GM12878 (cell line): ENCODE measurements at regions not wholly inside any gene's neighbourhood (a gene's known extent, or its start where the extent isn't known, plus 50 kb on each side); places are given as distances from the start of the nearest gene placed in this dataset.
A peak's percentile ranks its signal among the peaks of the same experiment; 100 is the strongest.

Experiments used
- ATAC-seq: fragments of 200-7000 bp; cut with Tn5 transposase; 3 replicates; pipeline ENCODE4 v1.9.1; 2020; ENCODE audit warnings: mild to moderate bottlenecking, moderate library complexity
- BruUV-seq: library from RNA; stranded (reverse); fragments of 400-500 nt; replicated peaks from 2 replicates; lab custom pipeline; 2021; lab: Mats Ljungman, UMichigan
- CTCF ChIA-PET: fragments of 300-600 bp; sonication (Branson Sonifier 250); formaldehyde crosslinking; extraction: SDS; loops from one replicate; lab custom pipeline; 2021; ENCODE audit warnings: inconsistent platforms; lab: Yijun Ruan, JAX
- POLR2A ChIA-PET: fragments of 350-600 bp; formaldehyde crosslinking; extraction: SDS; loops from one replicate; lab custom pipeline; 2021; ENCODE audit warnings: inconsistent platforms; lab: Charles Lee
- RAD21 ChIA-PET: fragments of 300-600 bp; sonication (Branson Sonifier 250); formaldehyde crosslinking; loops from one replicate; lab custom pipeline; 2023; ENCODE audit warnings: antibody characterized with exemption; ENCODE audit not compliant: unreplicated experiment; lab: Charles Lee
- SMC1A ChIA-PET: fragments of 300-600 bp; sonication (Branson Sonifier 250); formaldehyde crosslinking; loops from one replicate; lab custom pipeline; 2023; ENCODE audit not compliant: unreplicated experiment, uncharacterized antibody; lab: Charles Lee
- DNase-seq: peaks from one replicate; pipeline ENCODE4 v3.0.0-alpha.2; 2011; ENCODE audit warnings: low read depth, low spot score
- FAIRE-seq: peaks from 3 replicates; lab custom pipeline; 2011; peaks lifted over from hg19 to GRCh38; lab: Jason Lieb, UNC
- H2AFZ ChIP-seq: 2 replicates; pipeline ENCODE4 v1.6.0; 2011; ENCODE audit warnings: low read depth, low read length, control low read depth; ENCODE audit not compliant: control insufficient read depth
- H3K27ac ChIP-seq: 2 replicates; pipeline ENCODE4 v1.5.1; 2011; ENCODE audit warnings: control low read depth; ENCODE audit not compliant: control insufficient read depth, insufficient read depth
- H3K27me3 ChIP-seq, 2 experiments: replicated peaks in 1 of 2; 2 replicates each; pipeline versions ENCODE4 v1.6.0 to v1.6.1; 2011; ENCODE audit warnings: low read length in 1 of 2; ENCODE audit not compliant: control insufficient read depth in 2 of 2, insufficient read depth in 2 of 2
- H3K36me3 ChIP-seq, 2 experiments: 2 replicates each; pipeline ENCODE4 v1.5.1; 2011; ENCODE audit warnings: low read length in 1 of 2; ENCODE audit not compliant: control insufficient read depth in 2 of 2, insufficient read depth in 2 of 2
- H3K4me1 ChIP-seq: 2 replicates; pipeline ENCODE4 v1.6.1; 2011; ENCODE audit warnings: mild to moderate bottlenecking, low read length, moderate library complexity, mixed read lengths; ENCODE audit not compliant: control insufficient read depth, insufficient read depth
- H3K4me2 ChIP-seq: 2 replicates; pipeline ENCODE4 v1.6.0; 2011; ENCODE audit warnings: control low read depth; ENCODE audit not compliant: control insufficient read depth, insufficient read depth
- H3K4me3 ChIP-seq: fragments of 200-600 bp; sonication (generic); 2 replicates; pipeline ENCODE4 v1.5.1; 2016
- H3K79me2 ChIP-seq: 2 replicates; pipeline ENCODE4 v1.6.0; 2011; ENCODE audit warnings: low read length; ENCODE audit not compliant: control insufficient read depth, insufficient read depth
- H3K9ac ChIP-seq: 2 replicates; pipeline ENCODE4 v1.8.0; 2011; ENCODE audit warnings: low read length, control low read depth, mixed read lengths; ENCODE audit not compliant: control insufficient read depth, insufficient read depth
- H3K9me3 ChIP-seq: replicated peaks from 3 replicates; pipeline ENCODE4 v1.5.1; 2011; ENCODE audit warnings: mild to moderate bottlenecking, low read length; ENCODE audit not compliant: control insufficient read depth, insufficient read depth
- H4K20me1 ChIP-seq: 2 replicates; pipeline ENCODE4 v1.6.0; 2011; ENCODE audit not compliant: control insufficient read depth, insufficient read depth
- BCLAF1 ChIP-seq: fragments of 450-650 bp; IDR thresholded peaks from 2 replicates; pipeline ENCODE4 v1.6.1; 2017; ENCODE audit warnings: antibody characterized with exemption, mild to moderate bottlenecking, moderate library complexity
- PKNOX1 ChIP-seq: fragments of 450-650 bp; IDR thresholded peaks from 2 replicates; pipeline ENCODE4 v1.6.1; 2016; ENCODE audit warnings: mild to moderate bottlenecking
- WGBS: methylation state at CpG from one replicate; pipeline ENCODE4 v1.1.6; 2016; ENCODE audit warnings: low lambda C conversion rate; ENCODE audit not compliant: insufficient replicate concordance, insufficient coverage; ENCODE audit errors: missing lambda C conversion rate; 5-methylcytosine and 5-hydroxymethylcytosine counted together
- in situ Hi-C: fragments of 300-500 bp; cut with MboI; formaldehyde crosslinking; loops from 9 replicates; pipeline ENCODE4 v1.14.3; 2018; ENCODE audit warnings: mixed read lengths
- intact Hi-C: fragments of 100-400 bp; cut with micrococcal nuclease; formaldehyde crosslinking; loops from one replicate; pipeline ENCODE4 v1.14.2; 2022; ENCODE audit not compliant: unreplicated experiment

GRCh38 chr13:103862525-103862924 is 796.3 kb upstream of the SLC10A2 start:
- WGBS: 46% methylated on average over 4 of the region's 4 CpGs
- peak; percentile 79 for ATAC-seq
- H3K9ac ChIP-seq: no peak overlapping the region
- no peaks in the 10 kb centered on the region for H3K4me1 ChIP-seq
- POLR2A ChIA-PET: no interaction called here
- CTCF ChIA-PET: interaction anchor here (1.1 kb wide), 1 partner anchor 11 kb away, joined by 3 read pairs; no protein-coding TSS in a partner anchor
- no peaks in the 10 kb centered on the region for H4K20me1 ChIP-seq
- no TSS peak for BruUV-seq
- SMC1A ChIA-PET: interaction anchor here (1.7 kb wide), 1 partner anchor 15 kb away, joined by 4 read pairs; no protein-coding TSS in a partner anchor
- no peak for DNase-seq
- in situ Hi-C loops: no loop called here
- TF ChIP-seq BCLAF1 (no peak), PKNOX1 (peak; percentile 33; the same call in 1 of the 2 replicates)
- H3K4me2 ChIP-seq: no peak overlapping the region
- H3K27me3 ChIP-seq: no peaks in the 10 kb centered on the region
- H3K4me3 ChIP-seq: no peak overlapping the region
- RAD21 ChIA-PET: no interaction called here
- H3K36me3 ChIP-seq: no peaks in the 10 kb centered on the region
- intact Hi-C loops: no loop called here
- no peaks in the 10 kb centered on the region for H3K9me3 ChIP-seq
- no peak for FAIRE-seq
- H3K79me2 ChIP-seq: no peaks in the 10 kb centered on the region
- H3K27ac ChIP-seq: no peak overlapping the region
- H2AFZ ChIP-seq: no peak overlapping the region
